ENCODE measurements at regions not wholly inside any gene's neighbourhood (a gene's known extent, or its start where the extent isn't known, plus 50 kb on each side); places are given as distances from the start of the nearest gene placed in this dataset.
"Not testable (repeated sequence)": the region's sequence is repeated elsewhere in the genome, so short reads cannot be mapped to it uniquely, and the experiment has no call there.

GRCh38 chr2:83991992-83992391 is 467.1 kb downstream of the SUCLG1 start:
- no peak for DNase-seq (ENCODE audit: low read depth in 4 of 4, low spot score in 3 of 4)

DNA sequence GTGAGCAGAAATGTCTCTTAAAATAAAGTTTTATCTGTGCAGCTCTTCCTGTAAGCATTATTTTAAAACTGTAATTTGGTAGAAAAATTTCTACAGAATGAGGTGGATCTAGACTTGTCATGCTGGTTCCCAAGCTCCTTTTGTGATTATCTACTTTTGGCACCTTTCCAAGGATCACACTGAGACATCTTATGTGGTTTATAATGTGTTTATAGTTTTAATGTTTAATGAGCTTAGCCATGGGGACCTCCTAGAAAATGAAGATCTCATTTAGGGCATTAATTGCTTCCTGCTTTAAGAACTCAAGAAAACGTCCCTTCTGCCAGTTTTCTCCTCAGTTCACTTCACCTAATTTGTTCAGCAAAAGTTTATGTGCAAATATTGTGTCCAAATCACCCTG is 468.4 kb downstream of the SUCLG1 start:
- DNase-seq (ENCODE audit: low read depth in 4 of 4, low spot score in 3 of 4) = no peak

- not testable (repeated sequence) for DNase-seq (ENCODE audit: low read depth in 4 of 4, low spot score in 3 of 4)
Measured at GRCh38 chr2:83976628-83977027, 482.5 kb downstream of the SUCLG1 start.

DNA sequence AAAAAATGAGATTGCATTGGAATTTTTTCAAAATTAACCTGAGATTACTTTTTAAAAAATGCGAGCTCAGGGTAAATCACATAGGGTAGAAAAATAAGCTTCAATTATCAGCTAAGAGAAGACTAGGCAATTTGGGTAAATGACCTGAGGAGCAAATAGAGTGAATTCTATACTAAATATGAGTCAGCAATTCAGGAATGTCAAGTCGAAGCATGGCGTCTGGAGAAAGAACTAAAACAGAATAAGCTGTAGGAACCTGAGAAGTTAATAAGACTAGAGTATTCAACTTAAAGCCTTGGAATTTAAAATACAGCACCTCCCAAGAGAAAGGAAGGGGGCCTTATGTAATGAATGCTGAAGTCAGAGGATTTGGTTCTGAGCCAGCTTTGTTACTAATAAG is 487.0 kb downstream of the SUCLG1 start:
- no peak for DNase-seq (ENCODE audit: low read depth in 4 of 4, low spot score in 3 of 4)

- DNase-seq (ENCODE audit: low read depth in 4 of 4, low spot score in 3 of 4) = no peak
Measured at GRCh38 chr2:83971547-83971946, 487.5 kb downstream of the SUCLG1 start.

DNA sequence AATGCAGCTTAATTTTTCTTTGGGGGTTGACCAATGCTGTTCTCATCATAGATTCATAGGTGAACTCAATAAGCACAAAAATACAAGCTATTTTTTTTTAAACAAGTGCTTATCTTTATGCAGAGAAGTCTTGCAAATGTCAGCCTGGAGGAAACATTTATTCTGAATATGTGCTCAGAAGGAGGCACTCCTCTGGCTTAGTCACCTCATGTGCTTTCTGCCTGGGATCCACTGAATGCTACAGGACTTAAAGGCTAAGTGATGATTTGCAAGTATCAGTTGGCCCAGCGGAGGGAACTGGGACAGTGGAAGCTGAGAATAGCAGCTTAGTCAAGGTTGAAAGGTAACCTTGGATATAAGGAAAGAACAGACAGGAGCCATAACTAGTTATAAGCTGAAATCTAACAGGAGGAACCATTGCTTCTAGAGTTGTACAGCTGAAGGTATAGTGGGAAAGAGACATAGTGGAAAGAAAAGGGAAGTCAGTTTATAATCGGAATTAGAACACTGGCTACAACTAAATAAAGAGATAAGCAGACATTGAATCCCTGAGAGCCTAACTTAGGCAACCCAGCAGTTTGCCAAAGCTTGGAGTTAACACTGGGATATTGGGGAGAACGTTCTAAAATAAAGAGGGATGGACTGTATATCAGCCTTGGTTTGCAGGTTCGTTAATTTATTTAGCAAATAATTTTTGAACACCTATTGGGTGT is 488.7 kb downstream of the SUCLG1 start:
- no peak for DNase-seq (ENCODE audit: low read depth in 4 of 4, low spot score in 3 of 4)

GRCh38 chr2:83969085-83969484 is 490.0 kb downstream of the SUCLG1 start:
- DNase-seq (ENCODE audit: low read depth in 4 of 4, low spot score in 3 of 4) = no peak

DNA sequence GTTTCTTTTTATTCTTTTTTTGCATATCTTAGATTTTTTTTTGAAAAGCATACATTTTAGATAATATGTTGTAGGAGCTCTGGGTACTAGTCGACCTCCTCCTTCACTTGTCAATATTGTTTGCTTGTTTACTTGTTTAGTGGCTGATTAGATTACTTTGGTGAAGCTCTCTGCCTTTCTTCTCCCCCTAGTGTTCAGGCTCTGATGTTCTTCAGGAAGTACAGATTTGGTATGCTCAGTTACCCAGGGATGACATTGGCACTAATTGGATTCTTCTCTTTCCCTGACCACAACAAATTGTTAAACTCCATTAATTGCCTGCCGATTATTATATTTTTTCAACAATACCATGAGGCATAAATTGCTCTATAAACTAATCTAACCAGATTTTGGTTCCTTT is 491.2 kb downstream of the SUCLG1 start:
- DNase-seq (ENCODE audit: low read depth in 4 of 4, low spot score in 3 of 4) = no peak

- not testable (repeated sequence) for DNase-seq (ENCODE audit: low read depth in 4 of 4, low spot score in 3 of 4)
Measured at GRCh38 chr2:83966946-83967345, 492.1 kb downstream of the SUCLG1 start.

DNA sequence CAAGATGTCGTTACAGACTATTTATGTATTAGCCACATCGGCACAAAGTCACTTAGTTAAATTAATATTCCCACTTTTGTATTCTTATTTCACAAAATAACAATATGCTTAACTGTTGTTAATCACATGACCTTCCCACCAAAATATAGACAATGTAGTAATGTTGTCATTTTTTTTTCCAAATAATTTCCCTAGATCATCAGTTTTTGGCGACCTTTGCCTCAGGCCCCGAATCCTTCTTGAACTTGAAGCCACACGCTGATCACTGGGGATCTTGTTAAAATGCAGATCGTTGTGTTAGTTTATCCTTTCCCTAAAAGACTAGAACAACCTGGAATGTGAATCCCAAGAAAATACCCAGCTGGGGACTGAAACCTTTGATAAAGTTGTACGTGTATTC is 497.6 kb downstream of the SUCLG1 start:
- no peak for DNase-seq (ENCODE audit: low read depth in 4 of 4, low spot score in 3 of 4)

DNA sequence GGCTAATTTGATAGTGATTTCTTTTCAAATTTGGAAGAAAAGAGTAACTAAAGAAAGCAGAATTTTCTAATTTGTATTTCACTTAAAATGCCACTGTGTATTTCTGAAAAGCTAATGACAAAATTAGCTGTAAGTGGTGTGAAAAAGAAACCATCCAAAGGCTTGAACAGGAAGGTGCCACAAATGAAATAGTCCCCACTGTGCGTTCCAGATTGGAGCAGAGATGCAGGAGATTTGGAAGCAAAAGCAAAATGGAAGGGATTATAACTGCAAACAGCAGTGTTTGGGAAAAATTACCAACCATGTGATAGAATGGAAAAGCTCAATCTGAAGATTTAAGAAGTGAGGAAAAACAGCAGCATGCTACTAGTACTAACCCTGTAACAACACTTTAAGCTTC is 498.7 kb downstream of the SUCLG1 start:
- DNase-seq (ENCODE audit: low read depth in 4 of 4, low spot score in 3 of 4) = no peak

GRCh38 chr2:83959266-83959665 is 499.8 kb downstream of the SUCLG1 start:
- DNase-seq (ENCODE audit: low read depth in 4 of 4, low spot score in 3 of 4) = no peak

DNA sequence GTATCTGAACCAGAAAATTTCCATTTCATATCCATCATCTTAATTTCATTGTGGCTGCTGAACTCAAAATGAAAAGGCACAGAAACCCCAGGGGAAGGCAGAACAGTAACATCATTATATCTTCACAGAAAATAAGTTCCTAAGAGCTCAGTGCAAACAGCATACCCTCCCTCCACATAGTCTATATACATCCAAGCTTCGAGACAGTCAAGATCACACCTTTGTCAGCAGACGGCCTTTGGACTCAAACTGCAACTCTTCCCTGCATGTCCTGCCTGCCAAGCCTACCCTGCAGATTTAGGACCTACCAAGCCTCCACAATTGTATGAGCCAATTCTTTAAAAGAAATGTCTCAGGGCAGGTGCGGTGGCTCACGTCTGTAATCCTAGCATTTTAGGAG is 502.1 kb downstream of the SUCLG1 start:
- no peak for DNase-seq (ENCODE audit: low read depth in 4 of 4, low spot score in 3 of 4)

- DNase-seq (ENCODE audit: low read depth in 4 of 4, low spot score in 3 of 4) = no peak
Measured at GRCh38 chr2:83953697-83954096, 505.4 kb downstream of the SUCLG1 start.

DNA sequence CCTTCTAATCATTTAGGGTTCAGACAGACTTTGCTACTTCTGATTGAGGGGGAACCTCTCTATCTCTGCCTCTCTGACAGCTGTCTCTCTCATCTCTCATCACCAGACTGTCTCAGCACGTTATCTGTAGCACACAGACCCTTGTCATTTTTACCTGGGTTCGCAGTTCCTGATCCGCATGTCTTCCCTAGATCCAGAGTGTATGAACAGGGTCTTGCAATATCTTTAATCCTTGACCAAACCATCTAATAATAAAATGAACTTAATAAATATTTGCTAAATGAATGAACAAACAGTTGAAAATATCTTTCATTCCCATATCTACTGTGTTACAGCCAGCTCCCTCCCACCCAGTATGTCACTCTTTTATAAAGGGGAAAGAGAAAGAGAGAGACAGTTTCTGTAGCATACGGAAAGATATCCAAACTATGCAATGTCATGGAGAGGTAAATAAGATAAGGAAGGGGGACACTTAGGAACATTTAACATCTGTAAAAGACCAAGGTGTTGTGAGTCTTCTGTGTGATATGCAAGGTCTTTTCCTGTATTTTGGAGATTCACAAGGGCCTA is 507.6 kb downstream of the SUCLG1 start:
- no peak for DNase-seq (ENCODE audit: low read depth in 4 of 4, low spot score in 3 of 4)

- DNase-seq (ENCODE audit: low read depth in 4 of 4, low spot score in 3 of 4) = no peak
Measured at GRCh38 chr2:83949361-83949760, 509.7 kb downstream of the SUCLG1 start.

GRCh38 chr2:83944191-83944590 is 514.9 kb downstream of the SUCLG1 start:
- no peak for DNase-seq (ENCODE audit: low read depth in 4 of 4, low spot score in 3 of 4)

DNA sequence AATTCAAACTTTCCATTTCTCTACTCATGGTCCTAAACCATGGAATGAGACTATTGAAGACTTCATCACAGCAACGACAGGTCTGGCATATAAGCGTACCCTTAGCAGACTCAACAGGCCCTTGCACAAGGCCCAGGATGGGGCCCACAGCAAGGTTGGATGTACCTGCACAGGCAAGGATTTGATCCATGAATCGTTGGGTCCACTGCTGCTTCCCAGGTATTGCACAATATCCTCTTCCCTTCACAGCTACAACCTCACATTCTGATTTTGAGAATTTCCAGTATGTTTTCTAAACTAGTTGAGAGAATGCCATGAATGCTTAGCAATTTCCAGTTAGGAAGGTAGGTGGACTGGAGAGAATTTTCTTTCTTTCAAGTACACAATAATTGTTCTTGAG is 515.8 kb downstream of the SUCLG1 start:
- no peak for DNase-seq (ENCODE audit: low read depth in 4 of 4, low spot score in 3 of 4)

- DNase-seq (ENCODE audit: low read depth in 4 of 4, low spot score in 3 of 4) = no peak
Measured at GRCh38 chr2:83941886-83942285, 517.2 kb downstream of the SUCLG1 start.

DNA sequence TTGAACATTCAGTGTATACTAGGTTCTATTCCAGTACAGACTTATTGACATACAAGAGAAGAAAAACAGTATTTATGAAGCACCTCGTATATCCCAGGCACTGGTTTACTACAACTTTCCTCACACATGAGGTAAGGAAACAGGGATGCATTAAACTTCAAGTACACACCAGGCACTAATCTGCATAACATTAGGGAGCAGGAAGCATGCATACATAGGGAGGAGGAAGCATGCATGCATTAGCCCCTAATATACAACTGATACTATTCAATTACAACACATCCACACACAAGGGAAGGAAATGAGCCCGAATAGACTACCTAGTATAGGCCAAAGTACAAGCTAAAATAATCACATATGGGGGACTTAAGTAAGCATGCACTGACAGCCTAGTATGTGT is 525.3 kb downstream of the SUCLG1 start:
- no peak for DNase-seq (ENCODE audit: low read depth in 4 of 4, low spot score in 3 of 4)

DNA sequence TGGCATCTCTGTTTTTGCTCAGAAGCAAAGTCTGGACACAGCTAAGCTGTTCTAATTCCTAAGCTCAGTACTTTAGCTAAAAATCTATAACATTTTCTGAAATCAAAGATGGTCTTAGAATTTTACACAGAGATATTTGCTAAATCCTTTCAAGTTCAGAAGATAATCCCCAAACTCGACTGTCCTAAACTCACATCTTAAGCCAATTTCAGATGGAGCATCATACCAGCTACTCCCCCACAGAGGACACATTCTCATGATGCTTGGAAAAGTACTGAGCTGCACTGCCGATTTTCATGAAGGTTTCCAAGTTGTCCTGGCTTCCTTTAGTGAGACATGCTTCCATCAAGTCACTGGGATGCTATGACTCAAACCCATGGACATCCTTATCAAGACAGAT is 535.5 kb downstream of the SUCLG1 start:
- DNase-seq (ENCODE audit: low read depth in 4 of 4, low spot score in 3 of 4) = no peak

DNA sequence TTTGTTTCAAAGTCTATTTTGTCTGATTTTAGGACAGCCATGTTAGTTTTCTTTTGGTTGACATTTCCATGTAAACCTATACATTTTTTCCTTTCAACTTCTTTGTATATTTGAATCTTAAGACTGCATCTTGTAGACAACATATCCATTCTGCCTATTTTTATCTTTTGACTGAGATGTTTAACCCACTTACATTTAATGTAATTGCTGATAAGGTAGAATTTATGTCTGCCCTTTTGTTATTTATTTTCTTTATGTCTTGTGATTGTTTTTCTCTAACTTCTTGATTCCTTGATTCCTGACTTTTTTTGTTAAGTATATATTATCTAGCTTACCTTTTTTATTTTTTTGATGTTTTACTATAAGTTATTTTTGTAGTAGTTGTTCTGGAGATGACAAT is 542.5 kb downstream of the SUCLG1 start:
- DNase-seq (ENCODE audit: low read depth in 4 of 4, low spot score in 3 of 4) = no peak

DNA sequence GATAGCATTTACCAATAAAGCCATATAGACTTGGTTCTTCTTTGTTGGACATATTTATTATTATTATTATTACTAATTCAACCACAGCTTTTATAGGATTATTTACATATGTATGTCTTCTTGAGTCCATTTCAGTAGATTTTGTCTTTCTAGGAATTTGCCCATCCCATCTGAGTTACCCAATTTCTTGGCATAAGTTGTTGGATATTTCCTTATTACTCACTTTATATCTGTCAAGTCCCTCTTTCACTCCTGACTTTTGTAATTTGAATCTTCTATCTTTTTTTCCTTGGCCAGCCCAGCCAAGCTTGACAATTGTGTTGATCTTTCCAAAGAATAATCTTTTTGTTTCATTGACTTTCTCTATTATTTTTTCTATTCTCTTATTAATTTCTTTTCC is 543.7 kb downstream of the SUCLG1 start:
- DNase-seq (ENCODE audit: low read depth in 4 of 4, low spot score in 3 of 4) = no peak

Data from right renal pelvis (tissue), 4 donors.